Stimulated activated naive CD8-positive, alpha-beta T cell treated with anti-CD3 and anti-CD28 coated beads, Interleukin-15, Interleukin-2, amounts not matched to agents 100 U/mL and 50 U/mL, for 24 hours (primary cell): ENCODE measurements at regions not wholly inside any gene's neighbourhood (a gene's known extent, or its start where the extent isn't known, plus 50 kb on each side); places are given as distances from the start of the nearest gene placed in this dataset.

Source experiments
- ATAC-seq: fragments of 150-1000 bp; cut with Tn5 transposase; one replicate; pipeline ENCODE4 v1.10.0; 2021
- DNase-seq: peaks from one replicate; pipeline ENCODE4 v3.0.0; 2021

DNA sequence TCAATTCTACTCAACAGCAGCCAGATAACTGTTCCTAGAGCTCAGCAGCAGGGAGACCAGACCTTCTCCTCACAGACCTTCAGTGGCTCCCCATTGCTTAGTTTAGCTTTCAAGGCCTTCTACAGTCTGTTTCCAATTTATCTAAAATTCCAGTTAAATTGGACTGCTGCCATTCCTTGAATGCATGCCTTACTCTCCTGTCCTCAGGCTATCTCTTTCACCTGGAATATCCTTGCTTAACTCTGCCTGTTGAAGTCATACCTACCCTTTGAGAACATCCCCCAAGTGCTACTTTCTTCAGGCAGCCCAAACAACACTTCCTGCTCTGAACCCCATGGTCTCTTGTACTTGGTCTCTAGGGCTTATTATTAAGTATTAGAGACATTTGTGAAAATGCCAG, 120.7 kb upstream of the TENM4 start:
- ATAC-seq = no peak

DNA sequence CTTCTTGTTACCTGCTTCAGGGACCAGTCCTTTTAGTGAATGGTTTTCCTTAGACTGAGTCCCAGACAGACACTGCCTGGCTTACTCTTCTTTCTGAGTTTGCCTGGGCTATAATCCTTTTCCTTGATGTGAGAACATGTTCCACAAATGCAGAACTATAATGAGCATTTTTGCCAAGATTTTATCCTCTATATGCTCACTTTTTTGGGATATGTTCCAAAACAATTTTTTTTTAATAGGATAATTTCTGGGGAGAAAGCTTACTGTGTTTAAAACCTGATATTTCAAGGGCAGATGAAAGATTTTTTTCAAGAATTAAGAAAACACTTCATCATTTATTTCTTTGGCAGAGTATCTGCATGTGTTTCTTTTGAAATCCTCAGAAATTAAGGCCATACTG, 110.0 kb upstream of the TENM4 start:
- DNase-seq = no peak
- ATAC-seq = no peak

More for the DNA sequence above, 120.7 kb upstream of the TENM4 start:
- DNase-seq = no peak

DNA sequence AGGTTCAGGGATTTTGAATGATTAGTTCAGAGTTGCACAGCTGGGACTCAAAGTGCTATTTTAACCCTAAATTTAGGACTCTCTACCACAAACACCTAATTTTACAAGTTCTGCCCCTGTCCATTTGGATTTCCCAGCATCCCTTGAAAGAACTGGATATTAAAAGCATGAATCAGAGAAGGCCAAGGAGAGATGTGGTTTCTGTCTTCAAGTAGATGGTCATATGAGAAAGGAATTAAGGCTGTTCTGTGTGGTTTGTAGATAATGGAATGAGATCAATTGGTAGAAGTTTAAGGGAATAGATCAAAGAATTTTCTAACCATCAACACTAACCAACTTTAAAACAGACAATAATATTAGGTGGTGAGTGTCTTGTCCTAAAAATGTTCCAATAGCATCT, 106.4 kb upstream of the TENM4 start:
- ATAC-seq = no peak
- DNase-seq = no peak

DNA sequence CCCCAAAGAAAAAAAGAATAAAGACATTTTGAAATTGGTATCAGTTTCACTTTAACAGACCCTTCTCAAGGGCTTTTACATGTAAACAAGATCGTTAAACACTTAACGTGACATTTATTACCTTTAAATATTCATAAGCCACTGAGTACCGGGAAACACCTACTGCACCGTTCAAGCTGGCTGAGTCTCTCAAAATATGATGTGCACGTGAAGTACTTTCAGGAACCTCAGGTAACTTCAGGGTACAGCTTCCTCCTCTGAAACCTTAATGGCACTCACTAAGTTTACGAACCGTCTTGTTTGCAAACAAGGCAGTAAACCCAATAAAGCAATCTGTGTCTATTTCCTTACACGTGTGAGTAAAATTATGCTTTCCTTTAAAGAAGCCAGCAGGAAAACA, 105.5 kb upstream of the TENM4 start:
- ATAC-seq (no peak), DNase-seq (no peak)

DNA sequence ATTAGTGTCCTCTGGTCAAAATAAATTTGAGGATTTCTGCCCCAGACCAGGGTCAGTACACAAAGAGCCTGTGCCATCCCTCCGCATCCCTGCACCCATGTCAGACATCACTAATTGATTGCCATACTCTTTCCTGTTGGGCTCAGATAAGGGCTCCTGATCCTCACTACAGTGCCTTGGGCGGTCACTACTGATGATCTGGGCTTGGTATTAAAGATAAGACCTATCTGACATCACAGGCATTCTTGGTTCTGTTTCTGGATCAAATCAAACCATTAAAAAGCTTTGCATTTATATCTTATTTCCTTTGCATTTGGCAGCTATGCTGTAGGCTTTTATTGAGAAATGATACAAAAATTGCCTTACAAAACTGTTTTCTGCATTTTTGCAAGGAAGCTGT, 103.5 kb upstream of the TENM4 start:
- no peak for DNase-seq
- ATAC-seq = no peak

DNA sequence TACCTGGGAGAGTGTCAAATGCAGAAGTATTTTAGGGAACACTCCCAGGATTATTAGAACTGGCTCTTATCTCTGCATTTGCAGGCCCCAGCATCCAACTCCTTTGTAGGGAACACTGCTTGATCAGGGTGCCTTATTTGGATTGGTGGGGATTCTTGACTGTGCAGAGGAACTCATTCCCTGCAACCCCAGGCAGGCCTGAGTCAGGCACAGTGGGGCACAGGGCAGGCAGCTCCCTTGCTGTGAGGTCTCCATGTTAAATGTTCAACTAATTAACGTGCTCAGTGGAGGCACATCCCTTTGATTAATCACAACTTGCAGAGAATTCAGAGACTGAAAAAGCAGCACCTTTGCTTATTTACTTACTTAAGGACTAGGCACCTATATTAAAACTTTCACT, 102.3 kb upstream of the TENM4 start:
- ATAC-seq (no peak), DNase-seq (no peak)

DNA sequence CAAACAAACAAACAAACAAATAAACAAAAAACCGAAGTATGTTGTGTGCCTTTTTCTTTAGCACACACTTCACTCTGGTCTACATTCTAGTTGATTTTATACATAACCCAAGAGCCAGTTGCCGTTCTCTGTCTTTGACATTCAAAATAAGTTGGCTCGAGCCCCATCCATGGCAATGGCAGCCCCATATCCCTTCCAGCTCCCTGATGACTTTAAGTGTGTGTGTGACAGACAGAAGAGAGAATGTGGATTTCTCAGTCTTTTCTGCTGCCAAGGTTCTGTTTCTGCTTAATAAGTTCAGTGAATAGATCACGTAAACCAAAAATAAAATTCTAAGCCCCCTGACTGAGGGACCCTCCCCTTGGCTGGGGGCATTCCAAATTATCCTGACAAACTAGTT, 100.6 kb upstream of the TENM4 start:
- ATAC-seq = no peak
- DNase-seq = no peak

DNA sequence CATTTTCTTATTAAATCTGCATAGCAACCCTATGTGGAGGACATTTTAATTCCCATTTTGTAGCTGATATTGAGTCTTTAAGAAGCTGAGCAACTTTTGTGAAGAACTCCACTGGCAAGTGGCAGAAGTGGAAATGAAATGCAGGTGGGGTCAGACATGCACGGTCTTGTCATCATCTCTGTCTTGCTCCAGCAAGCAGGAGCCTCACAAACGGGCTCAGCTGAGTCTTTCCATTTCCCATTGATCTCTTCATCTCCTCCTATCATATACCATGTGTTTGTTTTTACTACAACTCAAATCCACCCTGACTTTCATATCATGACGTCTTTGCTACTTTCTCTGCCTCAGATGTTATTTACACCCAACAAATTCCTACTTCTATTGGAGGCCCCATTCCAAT, 97.9 kb upstream of the TENM4 start:
- no peak for ATAC-seq
- no peak for DNase-seq

DNA sequence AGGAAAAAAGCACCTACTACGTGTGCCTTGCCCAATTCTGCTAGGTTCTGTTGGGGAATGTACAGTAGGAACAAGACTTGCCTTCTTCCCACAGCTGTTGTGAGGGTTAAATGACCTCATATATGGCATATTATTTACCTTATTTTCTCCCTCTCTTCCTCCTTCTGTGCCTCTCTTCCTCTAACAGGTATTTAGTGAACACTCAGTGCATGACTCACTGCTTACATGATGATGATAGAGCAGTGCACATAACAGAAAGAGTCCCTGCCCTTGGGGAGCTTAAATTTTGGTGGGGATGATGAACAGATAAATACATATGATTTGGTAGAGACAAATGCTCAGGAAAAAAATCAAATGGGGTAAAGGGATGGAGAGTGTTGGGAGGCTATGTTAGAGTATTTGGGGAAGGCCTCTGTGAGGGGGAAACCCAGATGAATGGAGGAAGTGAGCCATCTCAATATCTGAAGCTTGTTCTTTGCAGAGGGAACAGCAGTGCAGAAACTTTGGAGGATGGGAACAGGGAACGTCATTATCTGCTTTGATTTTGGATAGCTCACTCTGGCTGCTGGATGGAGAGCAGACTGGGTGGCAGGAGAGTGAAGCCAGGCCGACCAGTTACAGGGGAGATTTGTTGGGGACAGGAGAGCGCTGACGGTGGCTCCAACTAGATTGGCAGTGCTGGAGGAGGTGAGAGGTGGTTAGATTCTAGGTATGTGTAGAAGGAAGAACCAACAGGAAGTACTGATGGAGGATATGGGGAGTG, 95.5 kb upstream of the TENM4 start:
- ATAC-seq (no peak), DNase-seq (no peak)

DNA sequence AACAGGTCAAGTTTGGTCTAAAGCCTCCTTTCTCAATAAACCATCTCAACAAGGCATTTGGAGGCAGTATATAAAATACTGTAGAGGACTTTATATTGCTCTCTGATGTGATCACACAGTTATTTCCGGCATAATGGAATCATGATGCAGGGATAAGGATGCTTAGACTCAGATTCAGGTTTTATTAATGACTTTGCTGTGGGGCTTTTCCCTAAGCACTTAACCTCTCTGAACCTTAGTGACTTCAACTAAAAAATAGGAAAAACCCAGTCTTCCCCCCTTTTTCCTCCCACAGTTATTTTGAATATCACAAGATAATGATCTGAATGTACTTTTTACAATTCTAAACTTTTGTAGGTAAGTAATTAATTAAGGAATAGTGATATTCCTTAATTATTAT, 94.8 kb upstream of the TENM4 start:
- DNase-seq (no peak), ATAC-seq (no peak)

DNA sequence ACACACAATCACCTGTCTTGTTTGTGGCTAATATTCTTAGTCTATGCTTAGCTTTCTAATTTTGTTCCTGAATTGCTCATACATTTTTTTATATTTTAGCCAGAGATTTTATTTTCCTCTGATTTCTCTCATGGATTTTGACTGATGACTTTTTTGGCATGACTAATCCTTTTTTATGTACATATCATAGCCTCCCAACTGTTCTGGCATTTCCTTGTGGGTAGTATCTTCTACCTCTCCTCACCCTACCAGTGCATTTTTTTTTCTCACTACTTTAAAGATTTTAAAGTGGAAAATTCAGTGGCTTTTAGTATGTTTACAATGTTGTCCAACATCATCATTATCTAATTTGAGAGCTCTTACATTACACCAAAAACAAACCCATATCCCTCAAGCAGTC, 84.4 kb upstream of the TENM4 start:
- ATAC-seq = no peak
- no peak for DNase-seq

DNA sequence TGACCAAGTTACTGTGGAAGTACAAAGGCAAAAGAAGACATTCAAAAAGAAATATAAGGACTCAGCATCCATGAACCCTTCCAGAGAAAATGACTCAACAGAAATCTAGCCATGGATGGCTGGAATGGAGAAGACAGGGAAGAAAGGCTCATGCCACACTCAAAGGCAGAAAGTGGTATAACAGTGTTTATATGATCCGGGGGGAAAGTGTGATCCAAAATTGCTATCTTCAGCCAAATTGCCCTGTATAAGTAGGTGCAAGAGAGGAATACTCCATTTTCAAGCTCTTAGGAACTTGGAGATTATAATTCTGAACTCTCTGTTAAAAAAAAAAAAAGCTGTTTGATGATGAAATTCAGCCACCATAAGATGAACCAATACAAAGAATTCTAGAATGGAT, 81.8 kb upstream of the TENM4 start:
- ATAC-seq (no peak), DNase-seq (no peak)

DNA sequence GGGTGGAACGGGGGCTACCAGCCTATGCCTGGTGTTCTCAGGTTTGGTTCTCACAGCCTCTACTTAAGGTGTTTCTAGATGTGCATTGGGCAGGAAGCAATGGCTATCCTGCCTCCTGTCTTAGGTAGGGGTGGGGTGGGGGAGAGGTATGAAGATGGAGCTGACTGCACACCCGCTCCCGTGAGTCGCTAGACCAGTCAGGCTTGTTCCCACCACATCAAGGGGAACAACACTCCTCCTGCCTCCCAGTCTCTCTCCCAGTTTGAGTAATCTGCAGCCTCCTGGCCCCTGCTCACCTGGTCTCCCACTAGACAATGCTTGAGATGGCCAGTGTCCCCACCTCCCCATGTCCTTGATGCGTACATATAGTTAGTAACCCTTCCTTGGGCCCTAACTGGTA, 79.3 kb upstream of the TENM4 start:
- DNase-seq (no peak), ATAC-seq (no peak)

DNA sequence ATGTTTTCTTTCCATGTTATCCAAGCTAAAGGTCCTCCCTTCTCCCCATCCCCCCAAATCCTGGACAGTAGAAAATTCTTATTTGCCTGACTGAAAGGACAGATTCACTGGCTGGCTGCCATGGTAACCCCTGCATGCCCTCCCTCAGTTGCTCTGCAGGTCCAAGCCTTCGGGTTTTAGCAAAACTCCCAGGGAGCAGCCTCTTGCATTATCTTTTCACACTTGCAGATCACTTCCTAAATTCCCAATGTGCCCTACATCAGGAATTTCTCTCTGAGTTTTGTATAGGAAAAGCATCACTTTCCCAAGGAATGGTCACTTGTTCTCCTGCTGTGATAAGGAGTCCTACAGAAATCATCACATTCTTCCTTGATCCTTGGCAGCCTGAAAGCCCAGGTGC, 75.0 kb upstream of the TENM4 start:
- DNase-seq = no peak

DNA sequence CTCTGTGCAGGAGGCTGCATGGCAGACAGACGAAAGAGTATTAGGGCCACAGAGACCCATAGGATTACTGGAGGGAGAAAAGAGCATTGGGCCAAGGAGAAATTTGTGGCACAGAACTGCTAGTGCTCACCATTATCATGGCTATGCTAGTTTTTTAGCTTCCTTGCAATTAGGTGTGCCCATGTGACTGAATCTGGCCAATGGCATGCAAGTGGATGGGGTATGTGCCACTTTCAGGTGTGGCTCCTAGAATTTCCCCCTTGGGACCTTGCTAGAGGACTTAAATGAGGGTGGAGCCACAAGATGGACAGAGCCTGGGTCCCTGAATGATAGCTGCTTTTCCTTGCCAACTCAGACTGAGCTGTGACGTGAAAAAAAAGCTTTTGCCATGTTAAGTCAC, 73.9 kb upstream of the TENM4 start:
- no peak for ATAC-seq
- DNase-seq = no peak

More for the DNA sequence above, 75.0 kb upstream of the TENM4 start:
- no peak for ATAC-seq

DNA sequence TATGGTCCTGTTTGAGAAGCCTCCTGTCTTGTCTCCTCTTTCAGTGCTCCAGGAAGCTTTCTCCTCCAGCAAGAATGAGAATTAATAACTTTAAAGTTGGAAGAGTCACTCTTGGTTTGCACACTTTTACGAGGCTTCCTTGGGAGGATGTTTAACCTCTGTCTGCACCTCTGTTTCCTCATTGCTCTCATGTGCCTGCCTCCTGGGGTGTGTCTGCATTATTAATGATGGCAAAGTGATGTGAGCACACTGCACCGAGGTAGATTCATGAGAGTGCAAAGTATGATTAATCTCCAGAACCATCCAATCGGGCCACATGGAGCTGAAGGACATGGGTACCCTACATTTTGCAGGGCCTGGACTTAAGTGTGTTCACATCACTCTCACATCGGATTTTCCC, 73.5 kb upstream of the TENM4 start:
- no peak for DNase-seq
- no peak for ATAC-seq

DNA sequence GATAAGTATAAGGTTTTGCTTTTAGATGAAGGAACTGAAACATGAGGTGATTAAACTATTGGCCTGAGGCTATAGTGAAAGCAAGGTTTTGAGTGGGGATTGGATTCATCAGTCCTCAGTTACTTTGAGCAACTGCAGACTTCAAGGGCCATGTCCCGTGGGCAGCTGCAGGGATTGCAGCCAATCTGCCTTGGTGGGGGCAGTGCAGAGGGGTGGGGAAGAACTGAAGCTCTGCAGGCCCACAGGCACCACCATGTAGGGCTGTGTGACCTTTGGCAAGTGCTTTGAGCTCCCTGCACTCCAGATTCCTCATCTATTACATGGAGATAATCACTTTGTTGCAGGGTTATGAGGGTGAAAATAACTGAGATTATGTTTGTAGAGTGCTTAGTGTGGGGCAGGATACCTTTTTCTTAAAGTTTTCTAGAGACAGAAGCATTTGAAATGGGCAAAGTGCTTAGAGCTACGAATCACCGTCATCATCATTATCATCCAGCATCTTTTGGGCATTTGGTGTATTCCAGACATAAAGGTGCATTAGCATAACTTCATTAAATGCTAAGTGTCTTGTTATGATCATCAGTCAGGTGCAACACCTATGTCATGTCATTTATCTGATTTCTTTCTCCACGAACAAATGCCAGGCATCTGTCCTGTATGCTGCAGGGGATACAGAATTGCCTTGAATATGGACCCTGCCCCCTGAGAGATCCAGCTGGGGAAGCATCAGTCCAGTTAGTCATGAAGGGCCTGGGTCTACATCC, 72.1 kb upstream of the TENM4 start:
- ATAC-seq = no peak
- DNase-seq = no peak

DNA sequence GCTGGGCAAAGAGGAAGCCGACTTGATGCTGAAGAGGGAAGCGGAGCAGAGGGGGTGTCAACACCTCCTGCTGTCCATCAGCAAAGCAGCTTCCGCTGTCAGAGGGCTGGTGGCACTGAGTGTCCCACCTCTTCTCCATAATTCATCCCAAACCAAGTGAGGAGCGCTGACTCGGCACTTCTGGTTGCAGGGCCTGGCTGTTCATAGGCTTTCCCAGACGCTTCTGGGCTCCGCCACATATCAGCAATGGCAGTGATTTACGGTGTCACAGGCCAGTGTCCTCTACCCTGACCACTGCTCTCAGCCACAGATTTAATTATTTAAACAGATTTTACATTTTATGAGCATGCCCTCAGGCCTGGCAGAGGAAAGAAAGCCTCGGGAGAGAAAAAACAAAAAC, 70.1 kb upstream of the TENM4 start:
- ATAC-seq = no peak

DNA sequence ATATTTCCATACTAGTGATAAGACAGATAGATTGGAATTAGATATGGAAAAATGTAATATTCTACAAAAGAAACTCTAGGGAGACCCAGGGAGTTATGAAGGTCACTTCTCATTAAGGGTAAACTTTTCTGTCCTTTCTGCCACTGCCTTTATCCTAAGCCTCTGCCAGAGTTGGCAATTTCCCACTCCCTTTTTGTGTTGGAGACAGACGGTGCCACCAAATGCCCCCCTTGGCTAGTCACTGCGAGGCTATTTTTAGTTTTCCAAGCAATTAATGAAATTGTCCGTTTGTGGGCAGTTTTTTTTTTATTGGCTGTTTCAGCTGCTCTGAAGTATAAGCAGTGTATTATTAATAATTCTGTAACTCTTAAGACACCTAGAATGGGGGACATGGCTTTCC, 67.6 kb upstream of the TENM4 start:
- ATAC-seq (no peak), DNase-seq (no peak)

More for the DNA sequence above, 70.1 kb upstream of the TENM4 start:
- no peak for DNase-seq

DNA sequence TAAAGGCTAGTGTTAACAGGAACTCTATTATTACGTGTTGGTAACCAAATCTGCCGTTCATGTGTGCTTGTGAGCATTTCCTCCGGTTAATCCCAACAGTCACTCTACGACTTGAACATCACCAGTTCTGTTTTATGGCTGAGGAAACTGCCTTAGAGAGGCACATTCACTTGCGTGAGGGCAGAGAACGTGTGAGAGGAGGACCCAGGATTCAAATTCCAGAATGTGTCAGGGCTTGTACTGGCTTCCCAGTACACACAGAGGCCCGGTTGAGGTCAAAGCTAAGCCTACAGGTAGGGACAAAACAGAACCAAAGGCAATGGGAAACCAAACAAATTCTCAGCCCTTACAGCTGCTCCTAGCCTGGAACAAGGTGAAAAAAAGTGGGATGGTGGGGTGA, 66.9 kb upstream of the TENM4 start:
- ATAC-seq (no peak), DNase-seq (no peak)

DNA sequence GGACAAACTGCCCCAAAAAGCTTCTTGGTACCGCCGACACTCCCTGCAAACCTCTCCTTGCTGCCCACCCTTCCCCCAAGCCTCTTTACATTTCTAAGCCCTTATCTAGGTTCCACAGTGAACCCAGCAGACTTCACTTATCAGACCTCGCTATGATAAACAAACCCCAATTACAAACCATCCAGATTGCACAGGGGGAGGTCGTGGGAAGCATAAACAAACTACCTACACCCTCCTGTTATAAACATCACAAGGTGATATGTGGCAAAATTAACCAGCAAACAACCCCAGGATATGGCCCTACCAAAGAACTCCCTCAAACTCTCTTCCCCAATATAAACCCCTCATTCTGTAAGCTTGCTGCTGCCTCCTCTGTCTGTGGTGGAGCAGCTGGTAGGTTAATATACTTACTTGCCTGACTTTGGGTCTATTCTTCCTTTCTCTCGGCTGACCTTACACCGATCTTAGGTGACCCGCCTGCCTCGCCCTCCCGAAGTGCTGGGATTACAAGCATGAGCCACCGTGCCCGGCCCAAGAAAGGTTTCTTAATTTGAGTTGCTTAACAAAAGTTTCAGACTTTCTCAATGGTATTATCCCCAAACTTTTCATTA, 66.0 kb upstream of the TENM4 start:
- ATAC-seq (no peak), DNase-seq (no peak)

DNA sequence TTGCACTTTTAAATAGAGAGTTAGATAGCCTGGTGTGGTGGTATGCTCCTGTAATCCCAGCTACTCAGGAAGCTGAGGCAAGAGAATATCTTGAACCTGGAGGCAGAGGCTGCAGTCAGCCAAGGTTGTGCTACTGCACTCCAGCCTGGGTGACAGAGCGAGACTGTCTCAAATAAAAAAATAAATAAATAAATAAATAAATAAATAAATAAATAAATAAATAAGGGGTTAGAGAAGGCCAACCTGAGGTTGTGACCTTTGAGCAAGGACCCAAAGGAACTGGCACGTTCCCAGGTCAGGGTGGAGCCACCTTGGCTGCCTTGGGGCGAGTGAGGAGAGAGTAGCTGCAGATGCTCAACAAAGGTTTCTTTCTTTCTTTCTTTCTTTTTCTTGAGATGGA, 65.3 kb upstream of the TENM4 start:
- ATAC-seq (no peak), DNase-seq (no peak)

DNA sequence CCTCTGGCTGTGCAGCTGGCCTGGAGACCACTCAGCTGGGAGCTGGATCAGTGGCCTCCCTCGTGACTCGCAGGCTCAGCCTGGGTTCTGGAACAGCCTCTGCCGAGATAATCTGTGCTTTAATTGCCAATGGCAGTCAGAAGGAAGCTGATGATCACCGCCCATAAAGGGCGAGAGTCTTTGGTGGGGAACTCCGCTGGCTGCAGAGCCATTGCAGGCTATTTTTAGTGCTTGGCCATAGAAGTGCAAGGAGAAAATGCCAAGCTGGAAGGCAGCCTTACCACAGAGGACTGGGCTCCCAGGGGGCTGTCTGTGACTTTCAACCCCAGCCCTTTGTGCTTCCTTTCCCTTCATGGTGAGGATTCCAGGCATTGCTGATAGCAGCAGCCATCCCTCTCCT, 62.2 kb upstream of the TENM4 start:
- ATAC-seq (no peak), DNase-seq (no peak)

DNA sequence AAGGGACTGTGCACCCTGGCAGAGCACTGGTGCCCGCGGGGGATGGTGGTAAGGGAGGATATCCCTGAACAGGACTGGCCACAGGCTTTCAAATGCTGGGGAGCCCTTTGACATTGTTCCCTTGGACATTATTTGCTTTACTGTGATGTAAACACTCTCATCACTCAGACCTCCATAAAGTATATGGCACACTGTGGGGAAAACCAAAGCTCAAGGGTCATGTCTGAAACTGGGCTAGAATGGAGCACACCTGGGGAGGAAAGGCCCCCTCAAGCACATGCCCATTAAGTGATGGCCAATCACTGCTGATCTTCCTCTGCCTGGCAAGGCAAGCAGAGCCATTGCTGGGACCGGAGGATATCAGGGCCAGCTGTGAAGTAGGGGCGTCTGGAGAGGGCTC, 60.9 kb upstream of the TENM4 start:
- ATAC-seq (no peak), DNase-seq (no peak)
